HL-60 (cell line): ENCODE measurements at regions not wholly inside any gene's neighbourhood (a gene's known extent, or its start where the extent isn't known, plus 50 kb on each side); places are given as distances from the start of the nearest gene placed in this dataset.

Experiments used
- DNase-seq, 2 experiments: peaks; one replicate each; pipeline ENCODE4 v3.0.0-alpha.2; 2010 to 2020; ENCODE audit warnings: low read depth in 1 of 2, low spot score in 1 of 2
- H3K27ac ChIP-seq: fragments of 250-450 bp; sonication (Bioruptor Pico); replicated peaks from 2 replicates; pipeline ENCODE4 v1.5.1; 2020; ENCODE audit warnings: mild to moderate bottlenecking, moderate library complexity
- H3K27me3 ChIP-seq: fragments of 250-450 bp; sonication (Bioruptor Pico); 2 replicates; pipeline ENCODE4 v1.5.1; 2021; ENCODE audit warnings: mild to moderate bottlenecking, moderate library complexity; ENCODE audit not compliant: insufficient read depth, poor library complexity, severe bottlenecking
- H3K4me3 ChIP-seq: replicated peaks from 2 replicates; pipeline ENCODE4 v1.5.1; 2011; ENCODE audit warnings: mild to moderate bottlenecking, control low read depth, low read length; ENCODE audit not compliant: insufficient read depth
- CTCF ChIP-seq: IDR thresholded peaks from one replicate; pipeline ENCODE4 v1.5.1; 2011; ENCODE audit warnings: low read length, control low read depth, inconsistent platforms; ENCODE audit not compliant: insufficient read depth
- GABPA ChIP-seq: IDR thresholded peaks from 2 replicates; pipeline ENCODE4 v1.6.1; 2012; ENCODE audit warnings: low read depth
- POLR2AphosphoS5 ChIP-seq: IDR thresholded peaks from 2 replicates; pipeline ENCODE4 v1.6.1; 2012; ENCODE audit warnings: low read depth
- REST ChIP-seq: IDR thresholded peaks from 2 replicates; pipeline ENCODE4 v1.6.1; 2012; ENCODE audit warnings: low read depth; ENCODE audit not compliant: insufficient replicate concordance
- SPI1 ChIP-seq: IDR thresholded peaks from 2 replicates; pipeline ENCODE4 v1.6.1; 2012; ENCODE audit warnings: low read depth, mild to moderate bottlenecking, borderline replicate concordance

GRCh38 chr6:37561361-37561760, 61.7 kb upstream of the CCDC167 start:
- TF ChIP-seq CTCF (no peak), POLR2AphosphoS5 (no peak)
- DNase-seq = no peak
- Histone ChIP-seq H3K27ac (no peak overlapping the region), H3K4me3 (no peak overlapping the region), H3K27me3 (peaks cover 57% of the 10 kb centered on the region)

GRCh38 chr6:37560737-37561103, 61.0 kb upstream of the CCDC167 start:
- H3K27ac ChIP-seq = no peak overlapping the region
- H3K4me3 ChIP-seq = no peak overlapping the region
- H3K27me3 ChIP-seq = peaks cover 51% of the 10 kb centered on the region
- TF ChIP-seq POLR2AphosphoS5 (no peak), GABPA (no peak), SPI1 (no peak), CTCF (no peak), REST (no peak)
- DNase-seq = no peak

GRCh38 chr6:37559501-37559900, 59.8 kb upstream of the CCDC167 start:
- DNase-seq = no peak
- no peak for TF ChIP-seq POLR2AphosphoS5
- no peak for TF ChIP-seq REST
- TF ChIP-seq SPI1 = no peak
- TF ChIP-seq GABPA = no peak
- no peak for TF ChIP-seq CTCF
- Histone ChIP-seq H3K4me3 (no peak overlapping the region), H3K27me3 (peaks cover 42% of the 10 kb centered on the region), H3K27ac (no peak overlapping the region)

GRCh38 chr6:37559050-37559449, 59.4 kb upstream of the CCDC167 start:
- no peak overlapping the region for H3K4me3 ChIP-seq
- DNase-seq = no peak
- TF ChIP-seq POLR2AphosphoS5 (no peak), CTCF (no peak), GABPA (no peak)
- peaks cover 41% of the 10 kb centered on the region for H3K27me3 ChIP-seq
- no peak overlapping the region for H3K27ac ChIP-seq
